Colonic mucosa (tissue), 4 donors: ENCODE measurements at regions not wholly inside any gene's neighbourhood (a gene's known extent, or its start where the extent isn't known, plus 50 kb on each side); places are given as distances from the start of the nearest gene placed in this dataset.

ENCODE experiments used
- DNase-seq: peaks from one replicate; pipeline ENCODE4 v3.0.0-alpha.2; 2020
- H3K27ac ChIP-seq: fragments of 200-600 bp; one replicate; pipeline ENCODE4 v1.8.0; 2021
- H3K27me3 ChIP-seq: fragments of 200-600 bp; one replicate; pipeline ENCODE4 v1.8.0; 2021
- H3K36me3 ChIP-seq: fragments of 200-600 bp; one replicate; pipeline ENCODE4 v1.8.0; 2021
- H3K4me1 ChIP-seq: fragments of 200-600 bp; one replicate; pipeline ENCODE4 v1.8.0; 2021; ENCODE audit warnings: mild to moderate bottlenecking
- H3K4me3 ChIP-seq: fragments of 200-600 bp; one replicate; pipeline ENCODE4 v1.8.0; 2021
- H3K9ac ChIP-seq, 2 donors: one replicate each; pipeline ENCODE4 v1.7.0; 2013; ENCODE audit warnings: control low read depth in 2 of 2, low read depth in 2 of 2, low read length in 2 of 2
- H3K9me3 ChIP-seq: fragments of 200-600 bp; one replicate; pipeline ENCODE4 v1.8.0; 2021
- CTCF ChIP-seq: fragments of 200-600 bp; IDR thresholded peaks from one replicate; pipeline ENCODE4 v1.8.0; 2022; ENCODE audit warnings: antibody characterized with exemption, mild to moderate bottlenecking
- intact Hi-C: fragments of 100-400 bp; cut with DNase I; formaldehyde crosslinking; loops from one replicate; pipeline ENCODE4 v1.14.1; 2022
- donor health status: healthy.
- donor health status: DM: no; HTN: no; CAD: no.
- donor health status: DM: no; HTN: no; CAD: no.

- no peaks in the 10 kb centered on the region for H3K36me3 ChIP-seq
- no peak overlapping the region for H3K9ac ChIP-seq
- no peaks in the 10 kb centered on the region for H3K4me1 ChIP-seq
- H3K27ac ChIP-seq = no peak overlapping the region
- no peak for DNase-seq
- no peaks in the 10 kb centered on the region for H3K9me3 ChIP-seq
- no peak for TF ChIP-seq CTCF
- no peaks in the 10 kb centered on the region for H3K27me3 ChIP-seq
- intact Hi-C loops = no loop called here
- H3K4me3 ChIP-seq = no peak overlapping the region
Observed at GRCh38 chr17:73890831-73891405, 246.7 kb upstream of the SDK2 start.

- Histone ChIP-seq H3K9me3 (no peaks in the 10 kb centered on the region), H3K9ac (no peak overlapping the region), H3K27ac (no peak overlapping the region), H3K27me3 (no peaks in the 10 kb centered on the region), H3K36me3 (no peaks in the 10 kb centered on the region), H3K4me1 (no peaks in the 10 kb centered on the region), H3K4me3 (no peak overlapping the region)
- TF ChIP-seq CTCF = no peak
- intact Hi-C loops = no loop called here
- no peak for DNase-seq
Observed at GRCh38 chr17:73895157-73895556, 250.9 kb upstream of the SDK2 start.

GRCh38 chr17:73896966-73897365 lies 252.7 kb upstream of the SDK2 start:
- Histone ChIP-seq H3K9ac (no peak overlapping the region), H3K36me3 (no peaks in the 10 kb centered on the region), H3K9me3 (no peaks in the 10 kb centered on the region), H3K4me3 (no peak overlapping the region), H3K27ac (no peak overlapping the region), H3K4me1 (peaks cover 4% of the 10 kb centered on the region), H3K27me3 (no peaks in the 10 kb centered on the region)
- no peak for TF ChIP-seq CTCF
- DNase-seq = no peak
- intact Hi-C loops = no loop called here

- intact Hi-C loops = no loop called here
- H3K4me3 ChIP-seq = no peak overlapping the region
- no peak overlapping the region for H3K27ac ChIP-seq
- H3K9ac ChIP-seq = no peak overlapping the region
- no peak for DNase-seq
- no peaks in the 10 kb centered on the region for H3K36me3 ChIP-seq
- H3K27me3 ChIP-seq = no peaks in the 10 kb centered on the region
- no peak for TF ChIP-seq CTCF
- no peaks in the 10 kb centered on the region for H3K9me3 ChIP-seq
- H3K4me1 ChIP-seq = peaks cover 7% of the 10 kb centered on the region
Observed at GRCh38 chr17:73899839-73900238, 255.6 kb upstream of the SDK2 start.

GRCh38 chr17:73900516-73900915 lies 256.3 kb upstream of the SDK2 start:
- H3K27me3 ChIP-seq = no peaks in the 10 kb centered on the region
- no peak for DNase-seq
- intact Hi-C loops = no loop called here

More at GRCh38 chr17:73900516-73900915, 256.3 kb upstream of the SDK2 start:
- H3K4me3 ChIP-seq = no peak overlapping the region
- H3K4me1 ChIP-seq = peaks cover 7% of the 10 kb centered on the region
- H3K9me3 ChIP-seq = no peaks in the 10 kb centered on the region
- H3K27ac ChIP-seq = no peak overlapping the region
- no peaks in the 10 kb centered on the region for H3K36me3 ChIP-seq
- H3K9ac ChIP-seq = no peak overlapping the region
- no peak for TF ChIP-seq CTCF
